Sigmoid colon (tissue), 6 donors: ENCODE measurements at regions not wholly inside any gene's neighbourhood (a gene's known extent, or its start where the extent isn't known, plus 50 kb on each side); places are given as distances from the start of the nearest gene placed in this dataset.
A peak's percentile ranks its signal among the peaks of the same experiment; 100 is the strongest.
"Not testable (repeated sequence)": the region's sequence is repeated elsewhere in the genome, so short reads cannot be mapped to it uniquely, and the experiment has no call there.

Source experiments
- DNase-seq: peaks from one replicate; pipeline ENCODE4 v3.0.0-alpha.2; 2019
- H3K27ac ChIP-seq, 4 donors: fragments of 200-600 bp; sonication (generic); one replicate each; pipeline ENCODE4 v1.5.1; 2016 to 2019; ENCODE audit warnings: mild to moderate bottlenecking in 1 of 4
- H3K27me3 ChIP-seq, 3 donors: fragments of 200-600 bp; sonication (generic); one replicate each; pipeline ENCODE4 v1.5.1; 2019; ENCODE audit warnings: mild to moderate bottlenecking in 1 of 3
- H3K36me3 ChIP-seq, 4 donors: fragments of 200-600 bp; sonication (generic); one replicate each; pipeline ENCODE4 v1.5.1; 2016 to 2019
- H3K4me1 ChIP-seq, 4 donors: fragments of 200-600 bp; sonication (generic); one replicate each; pipeline ENCODE4 v1.5.1; 2017 to 2019
- H3K4me3 ChIP-seq, 4 donors: fragments of 200-600 bp; sonication (generic); one replicate each; pipeline ENCODE4 v1.5.1; 2017 to 2019; ENCODE audit warnings: mild to moderate bottlenecking in 2 of 4, moderate library complexity in 1 of 4
- H3K9me3 ChIP-seq, 4 donors: fragments of 200-600 bp in 3 of 4; sonication (generic) in 3 of 4; one replicate each; pipeline versions ENCODE4 v1.5.1 to v1.6.1; 2013 to 2019
- CTCF ChIP-seq, 4 experiments: fragments of 450-650 bp in 3 of 4; fragments of 200-600 bp in 1 of 4; IDR thresholded peaks; one replicate each; pipeline ENCODE4 v1.5.1; 2016 to 2019; ENCODE audit warnings: antibody characterized with exemption in 4 of 4, mild to moderate bottlenecking in 3 of 4, moderate library complexity in 2 of 4
- EP300 ChIP-seq, 4 donors: sonication (generic); formaldehyde crosslinking; IDR thresholded peaks; one replicate each; pipeline ENCODE4 v1.6.1; 2017; ENCODE audit warnings: antibody characterized with exemption in 4 of 4
- POLR2A ChIP-seq, 2 donors: fragments of 450-650 bp; IDR thresholded peaks; one replicate each; pipeline ENCODE4 v1.6.1; 2016; ENCODE audit warnings: antibody characterized with exemption in 2 of 2, mild to moderate bottlenecking in 2 of 2, moderate library complexity in 2 of 2
- POLR2AphosphoS5 ChIP-seq, 4 donors: sonication (generic); formaldehyde crosslinking; IDR thresholded peaks; one replicate each; pipeline ENCODE4 v1.6.1; 2017; ENCODE audit warnings: antibody characterized with exemption in 4 of 4
- WGBS, 2 donors: extraction: QIAGEN DNeasy Blood & Tissue Kit; methylation state at CpG; one replicate each; pipeline ENCODE4 v1.1.7; 2013; 5-methylcytosine and 5-hydroxymethylcytosine counted together
- intact Hi-C: fragments of 100-400 bp; cut with DNase I; formaldehyde crosslinking; loops from one replicate; pipeline ENCODE4 v1.15.1; 2023
- donor health status: healthy with polysubstance abuse.
- donor health status: healthy.

GRCh38 chr2:63698786-63699548, 110.2 kb downstream of the MDH1 start:
- Histone ChIP-seq H3K27ac (peak overlapping the region in 2 of 4 donors; percentile 26 to 58), H3K36me3 (no peaks in the 10 kb centered on the region), H3K4me1 (peaks cover 0 to 5% (median 0%) of the 10 kb centered on the region in 4 donors), H3K27me3 (no peaks in the 10 kb centered on the region), H3K9me3 (no peaks in the 10 kb centered on the region), H3K4me3 (no peak overlapping the region)
- 45 to 53% methylated on average over 6 of the region's 6 CpGs for WGBS, 2 donors
- TF ChIP-seq EP300 (IDR thresholded peaks at IDR 0.05) (no peak), POLR2A (IDR thresholded peaks at IDR 0.05) (no peak), CTCF (IDR thresholded peaks at IDR 0.05) (peak in 3 of 4 experiments; percentile 7 to 41 (median 32)), POLR2AphosphoS5 (IDR thresholded peaks at IDR 0.05) (peak in 2 of 4 donors; percentile 19 to 49)
- peak; percentile 84 for DNase-seq
- intact Hi-C loops, result loop anchor here (5.0 kb wide), 1 partner anchor 143 kb away; the partner anchor contains the start of gene UGP2

- H3K36me3 ChIP-seq, result no peaks in the 10 kb centered on the region
- no peak for DNase-seq
- no peak for TF ChIP-seq CTCF (IDR thresholded peaks at IDR 0.05)
- TF ChIP-seq POLR2A (IDR thresholded peaks at IDR 0.05), result no peak
- no peak for TF ChIP-seq EP300 (IDR thresholded peaks at IDR 0.05)
- TF ChIP-seq POLR2AphosphoS5 (IDR thresholded peaks at IDR 0.05), result no peak
- intact Hi-C loops, result loop anchor here (5.0 kb wide), 1 partner anchor 143 kb away; the partner anchor contains the start of gene UGP2
- H3K4me1 ChIP-seq, result peaks cover 0 to 5% (median 0%) of the 10 kb centered on the region in 4 donors
- no peak overlapping the region for H3K4me3 ChIP-seq
- H3K9me3 ChIP-seq, result no peaks in the 10 kb centered on the region
- H3K27me3 ChIP-seq, result no peaks in the 10 kb centered on the region
- H3K27ac ChIP-seq, result peak overlapping the region in 2 of 4 donors; percentile 17 to 48
- 50 to 77% methylated on average over 3 of the region's 3 CpGs for WGBS, 2 donors
Measured at GRCh38 chr2:63699549-63699839, 110.7 kb downstream of the MDH1 start.

- WGBS, 2 donors, result 90 to 93% methylated on average over 3 of the region's 3 CpGs
- intact Hi-C loops, result no loop called here
- no peaks in the 10 kb centered on the region for H3K27me3 ChIP-seq
- no peak for DNase-seq
- H3K27ac ChIP-seq, result no peak overlapping the region
- no peak for TF ChIP-seq POLR2A (IDR thresholded peaks at IDR 0.05)
- no peak for TF ChIP-seq CTCF (IDR thresholded peaks at IDR 0.05)
- no peak for TF ChIP-seq POLR2AphosphoS5 (IDR thresholded peaks at IDR 0.05)
- TF ChIP-seq EP300 (IDR thresholded peaks at IDR 0.05), result no peak
- no peaks in the 10 kb centered on the region for H3K36me3 ChIP-seq
- peaks cover 0 to 5% (median 0%) of the 10 kb centered on the region in 4 donors for H3K4me1 ChIP-seq
- H3K9me3 ChIP-seq, result no peaks in the 10 kb centered on the region
- no peak overlapping the region for H3K4me3 ChIP-seq
Measured at GRCh38 chr2:63700271-63700670, 111.5 kb downstream of the MDH1 start.

- H3K27ac ChIP-seq, result no peak overlapping the region
- intact Hi-C loops, result no loop called here
- H3K4me1 ChIP-seq, result peaks cover 0 to 5% (median 0%) of the 10 kb centered on the region in 4 donors
- H3K27me3 ChIP-seq, result no peaks in the 10 kb centered on the region
- H3K9me3 ChIP-seq, result no peaks in the 10 kb centered on the region
- H3K36me3 ChIP-seq, result no peaks in the 10 kb centered on the region
- no peak overlapping the region for H3K4me3 ChIP-seq
- DNase-seq, result no peak
- no peak for TF ChIP-seq EP300 (IDR thresholded peaks at IDR 0.05)
- no peak for TF ChIP-seq POLR2AphosphoS5 (IDR thresholded peaks at IDR 0.05)
- TF ChIP-seq POLR2A (IDR thresholded peaks at IDR 0.05), result no peak
- no peak for TF ChIP-seq CTCF (IDR thresholded peaks at IDR 0.05)
Measured at GRCh38 chr2:63701406-63701805, 112.6 kb downstream of the MDH1 start.

- intact Hi-C loops, H3K9me3 ChIP-seq, H3K27ac ChIP-seq, H3K36me3 ChIP-seq, H3K4me3 ChIP-seq, DNase-seq, H3K27me3 ChIP-seq, H3K4me1 ChIP-seq: not testable (repeated sequence)
- 92 to 99% methylated on average over 3 of the region's 3 CpGs for WGBS, 2 donors
Measured at GRCh38 chr2:63706084-63706483, 117.3 kb downstream of the MDH1 start.
